GM12873 (cell line): ENCODE measurements at regions not wholly inside any gene's neighbourhood (a gene's known extent, or its start where the extent isn't known, plus 50 kb on each side); places are given as distances from the start of the nearest gene placed in this dataset.

Experiments used
- TF ChIP-seq, protein P1 (sequence below): IDR thresholded peaks from 2 replicates; pipeline ENCODE4 v1.5.1; 2012; ENCODE audit warnings: low read depth, mild to moderate bottlenecking, moderate library complexity, low read length, control low read depth; ENCODE audit not compliant: insufficient read depth; ENCODE audit errors: missing control alignments

DNA sequence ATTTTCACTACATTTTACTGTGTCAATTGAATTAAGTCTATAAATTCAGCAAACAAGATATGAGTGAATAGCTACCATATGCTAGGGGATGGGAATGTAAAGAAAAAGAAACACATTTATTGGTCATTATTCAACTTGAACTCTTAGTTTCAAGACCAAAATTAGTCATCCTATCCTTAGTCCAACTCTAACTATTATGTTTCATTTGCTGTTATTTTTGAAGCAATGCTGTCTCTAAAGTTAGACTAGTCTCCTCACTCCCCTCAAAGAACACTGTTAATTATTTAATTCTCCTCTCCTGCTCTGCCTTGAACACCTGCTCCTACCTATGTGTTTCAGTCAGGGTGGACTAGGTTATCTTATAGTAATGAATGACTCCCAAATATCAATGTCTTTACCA is 920.9 kb downstream of the TUSC7 start:
- TF ChIP-seq, protein P1, sequence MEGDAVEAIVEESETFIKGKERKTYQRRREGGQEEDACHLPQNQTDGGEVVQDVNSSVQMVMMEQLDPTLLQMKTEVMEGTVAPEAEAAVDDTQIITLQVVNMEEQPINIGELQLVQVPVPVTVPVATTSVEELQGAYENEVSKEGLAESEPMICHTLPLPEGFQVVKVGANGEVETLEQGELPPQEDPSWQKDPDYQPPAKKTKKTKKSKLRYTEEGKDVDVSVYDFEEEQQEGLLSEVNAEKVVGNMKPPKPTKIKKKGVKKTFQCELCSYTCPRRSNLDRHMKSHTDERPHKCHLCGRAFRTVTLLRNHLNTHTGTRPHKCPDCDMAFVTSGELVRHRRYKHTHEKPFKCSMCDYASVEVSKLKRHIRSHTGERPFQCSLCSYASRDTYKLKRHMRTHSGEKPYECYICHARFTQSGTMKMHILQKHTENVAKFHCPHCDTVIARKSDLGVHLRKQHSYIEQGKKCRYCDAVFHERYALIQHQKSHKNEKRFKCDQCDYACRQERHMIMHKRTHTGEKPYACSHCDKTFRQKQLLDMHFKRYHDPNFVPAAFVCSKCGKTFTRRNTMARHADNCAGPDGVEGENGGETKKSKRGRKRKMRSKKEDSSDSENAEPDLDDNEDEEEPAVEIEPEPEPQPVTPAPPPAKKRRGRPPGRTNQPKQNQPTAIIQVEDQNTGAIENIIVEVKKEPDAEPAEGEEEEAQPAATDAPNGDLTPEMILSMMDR = no peak

GRCh38 chr3:117630885-117631284 is 921.3 kb downstream of the TUSC7 start:
- TF ChIP-seq, protein P1 = no peak

GRCh38 chr3:117631781-117632180 is 922.2 kb downstream of the TUSC7 start:
- TF ChIP-seq, protein P1 = no peak

DNA sequence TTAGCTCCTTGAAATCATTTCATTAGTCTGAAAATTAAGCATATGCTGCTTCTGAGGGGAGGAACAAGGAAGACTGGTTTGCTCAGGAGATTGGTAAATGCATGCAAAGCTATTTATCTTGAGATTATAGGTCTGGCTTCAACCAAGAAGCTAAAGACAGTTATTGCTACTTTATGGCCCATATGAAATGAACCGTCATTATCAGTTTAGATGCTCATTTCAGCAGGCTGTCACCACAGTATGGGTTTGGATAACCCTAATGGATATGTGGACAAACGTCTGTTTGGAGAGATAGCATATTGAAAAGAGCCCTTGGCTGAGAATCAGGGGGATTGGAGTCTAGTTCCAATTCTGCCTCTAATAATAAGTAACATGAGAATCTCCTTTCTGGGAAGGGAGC is 922.6 kb downstream of the TUSC7 start:
- TF ChIP-seq, protein P1 = no peak

DNA sequence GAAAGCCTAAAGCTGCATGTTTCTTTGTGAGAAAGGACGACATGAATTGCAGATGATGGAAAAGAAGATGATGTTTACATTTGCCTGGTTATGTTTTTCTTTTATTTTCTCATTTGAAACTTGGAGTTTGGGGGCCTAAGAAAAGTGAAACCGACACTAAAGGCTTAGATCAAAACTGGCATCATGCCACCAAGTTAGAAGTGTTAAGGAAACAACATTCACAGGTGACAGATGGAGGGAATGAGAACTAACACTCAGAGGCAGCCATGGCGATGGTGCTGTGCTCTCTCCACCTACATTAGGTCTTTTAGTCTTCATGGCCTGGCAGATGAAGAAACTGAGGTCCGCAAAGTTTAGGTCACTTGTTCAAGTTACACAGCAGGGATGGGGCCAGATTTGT is 923.6 kb downstream of the TUSC7 start:
- TF ChIP-seq, protein P1 = no peak

DNA sequence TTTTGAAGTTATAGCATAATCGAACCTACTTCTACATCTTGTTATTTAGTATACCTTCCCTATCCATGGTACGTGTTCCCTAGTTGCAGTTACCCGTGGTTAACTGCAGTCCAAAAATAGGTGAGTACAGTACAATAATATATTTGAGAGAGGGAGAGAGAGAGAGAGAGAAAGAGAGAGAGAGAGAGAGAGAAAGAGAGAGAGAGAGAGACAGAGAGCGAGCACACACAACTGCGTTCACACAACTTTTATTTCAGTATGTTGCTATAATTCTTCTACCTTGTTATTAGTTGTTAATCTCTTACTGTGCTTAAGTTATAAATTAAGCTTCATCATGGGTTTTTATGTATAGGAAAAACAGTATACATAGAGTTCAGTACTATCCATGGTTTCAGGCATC is 928.1 kb downstream of the TUSC7 start:
- TF ChIP-seq, protein P1 = no peak

- TF ChIP-seq, protein P1 = no peak
Measured at GRCh38 chr3:117644203-117644602, 934.6 kb downstream of the TUSC7 start.

GRCh38 chr3:117645561-117646242 is 936.1 kb downstream of the TUSC7 start:
- TF ChIP-seq, protein P1 = no peak
